ENCODE measurements at regions not wholly inside any gene's neighbourhood (a gene's known extent, or its start where the extent isn't known, plus 50 kb on each side); places are given as distances from the start of the nearest gene placed in this dataset.

DNA sequence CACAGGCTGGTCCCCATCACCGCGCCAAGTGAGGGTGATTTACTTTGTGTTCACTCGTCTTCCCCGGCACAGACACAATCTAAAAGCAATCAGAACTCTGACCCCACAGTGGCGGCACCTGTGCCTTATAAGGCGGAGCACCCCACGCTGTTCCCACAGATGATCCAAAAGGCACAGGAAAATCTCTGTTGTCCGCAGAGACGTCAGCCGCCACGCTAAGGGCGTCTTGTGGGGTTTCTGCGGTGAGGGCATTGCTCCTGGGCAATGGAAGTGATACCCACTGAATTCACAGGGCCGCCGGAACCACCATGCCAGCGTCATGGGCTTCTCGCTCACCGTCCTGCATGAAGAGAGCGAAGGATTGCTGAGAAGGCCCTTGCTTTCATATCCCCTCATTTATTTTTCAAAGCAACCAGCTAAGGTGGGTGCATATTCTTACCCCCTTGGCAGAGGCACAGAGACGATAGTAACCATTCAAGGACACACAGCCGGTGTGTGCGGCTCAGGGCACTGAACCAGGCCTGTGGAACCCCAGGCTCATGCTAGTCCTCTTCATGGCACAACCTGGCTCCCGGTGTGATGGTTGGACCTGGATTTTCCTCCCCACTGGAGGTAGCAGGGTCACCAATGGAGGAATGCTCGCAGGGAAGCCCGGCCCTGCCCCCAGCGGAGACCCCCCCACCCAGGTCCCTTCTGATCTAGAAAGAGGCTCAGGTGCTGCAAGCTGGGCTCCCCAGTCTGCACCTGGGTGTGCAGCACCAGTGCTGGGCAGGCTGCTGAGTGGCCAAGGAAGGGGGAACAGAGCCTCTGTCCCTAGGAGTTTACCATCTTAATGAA, 279.0 kb downstream of the TCERG1L start:
- Histone ChIP-seq H3K4me3 (no peak overlapping the region), H3K9me3 (no peaks in the 10 kb centered on the region), H3K27me3 (peaks cover 0 to 19% (median 0%) of the 10 kb centered on the region in 4 donors), H3K36me3 (no peaks in the 10 kb centered on the region), H3K27ac (no peak overlapping the region), H3K4me1 (no peaks in the 10 kb centered on the region)
- TF ChIP-seq, protein P1, sequence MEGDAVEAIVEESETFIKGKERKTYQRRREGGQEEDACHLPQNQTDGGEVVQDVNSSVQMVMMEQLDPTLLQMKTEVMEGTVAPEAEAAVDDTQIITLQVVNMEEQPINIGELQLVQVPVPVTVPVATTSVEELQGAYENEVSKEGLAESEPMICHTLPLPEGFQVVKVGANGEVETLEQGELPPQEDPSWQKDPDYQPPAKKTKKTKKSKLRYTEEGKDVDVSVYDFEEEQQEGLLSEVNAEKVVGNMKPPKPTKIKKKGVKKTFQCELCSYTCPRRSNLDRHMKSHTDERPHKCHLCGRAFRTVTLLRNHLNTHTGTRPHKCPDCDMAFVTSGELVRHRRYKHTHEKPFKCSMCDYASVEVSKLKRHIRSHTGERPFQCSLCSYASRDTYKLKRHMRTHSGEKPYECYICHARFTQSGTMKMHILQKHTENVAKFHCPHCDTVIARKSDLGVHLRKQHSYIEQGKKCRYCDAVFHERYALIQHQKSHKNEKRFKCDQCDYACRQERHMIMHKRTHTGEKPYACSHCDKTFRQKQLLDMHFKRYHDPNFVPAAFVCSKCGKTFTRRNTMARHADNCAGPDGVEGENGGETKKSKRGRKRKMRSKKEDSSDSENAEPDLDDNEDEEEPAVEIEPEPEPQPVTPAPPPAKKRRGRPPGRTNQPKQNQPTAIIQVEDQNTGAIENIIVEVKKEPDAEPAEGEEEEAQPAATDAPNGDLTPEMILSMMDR (IDR thresholded peaks at IDR 0.05): no peak
- no peak for TF ChIP-seq POLR2A (IDR thresholded peaks at IDR 0.05)
- WGBS, 2 donors: 78 to 86% methylated on average over 21 to 23 of the region's 26 CpGs
- intact Hi-C loops (cut with DNase I): no loop called here
- no peak for DNase-seq

DNA sequence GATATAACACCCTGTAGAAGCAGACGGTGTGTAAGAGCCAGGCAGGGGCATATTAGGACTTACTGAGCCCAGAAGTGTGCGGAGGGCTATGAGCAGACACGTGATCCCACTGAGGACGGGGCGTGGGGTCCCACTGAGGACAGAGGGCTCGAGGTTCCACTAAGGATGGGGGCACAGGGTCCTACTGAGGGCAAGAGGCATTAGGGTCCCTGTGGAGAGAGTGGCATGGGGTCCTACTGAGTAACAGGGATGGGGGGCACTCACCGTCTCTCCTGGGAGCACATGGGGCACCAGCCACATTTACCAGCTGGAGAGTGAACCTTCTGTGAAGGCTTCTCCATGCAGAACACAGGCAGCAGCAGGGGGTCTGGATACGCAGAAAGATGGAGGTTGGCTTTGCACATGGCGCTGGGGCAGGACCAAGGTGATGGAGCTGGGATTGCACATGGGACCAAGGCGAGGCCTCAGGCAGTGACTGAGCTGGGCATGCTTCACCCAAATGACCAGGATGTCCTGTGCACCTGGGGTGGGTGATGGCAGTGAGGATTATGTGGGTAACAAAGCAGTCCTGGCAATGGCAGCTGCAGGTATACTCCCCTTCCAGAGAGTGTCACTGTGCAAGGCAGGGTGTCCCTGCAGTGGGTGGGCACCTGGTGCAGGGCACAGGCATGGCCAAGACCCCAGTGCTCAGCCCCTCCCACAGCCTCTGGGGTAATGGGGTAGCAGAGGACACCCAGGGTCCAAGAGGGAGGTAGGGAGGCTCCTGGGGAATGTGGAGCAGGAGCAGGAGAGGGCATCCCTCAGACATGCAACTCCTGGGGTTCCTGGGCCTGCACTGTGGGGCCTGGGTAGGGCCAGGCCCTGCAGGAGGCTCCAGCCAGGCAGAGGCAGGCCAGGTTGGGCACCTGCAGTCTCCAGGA, 278.1 kb downstream of the TCERG1L start:
- H3K4me3 ChIP-seq: no peak overlapping the region
- no peak for DNase-seq
- H3K36me3 ChIP-seq: no peaks in the 10 kb centered on the region
- H3K9me3 ChIP-seq: no peaks in the 10 kb centered on the region
- peaks cover 0 to 19% (median 0%) of the 10 kb centered on the region in 4 donors for H3K27me3 ChIP-seq
- TF ChIP-seq, protein P1 (IDR thresholded peaks at IDR 0.05): no peak
- TF ChIP-seq POLR2A (IDR thresholded peaks at IDR 0.05): no peak
- WGBS, 2 donors: 71 to 75% methylated on average over 8 of the region's 10 CpGs
- intact Hi-C loops (cut with DNase I): no loop called here
- no peaks in the 10 kb centered on the region for H3K4me1 ChIP-seq
- no peak overlapping the region for H3K27ac ChIP-seq

DNA sequence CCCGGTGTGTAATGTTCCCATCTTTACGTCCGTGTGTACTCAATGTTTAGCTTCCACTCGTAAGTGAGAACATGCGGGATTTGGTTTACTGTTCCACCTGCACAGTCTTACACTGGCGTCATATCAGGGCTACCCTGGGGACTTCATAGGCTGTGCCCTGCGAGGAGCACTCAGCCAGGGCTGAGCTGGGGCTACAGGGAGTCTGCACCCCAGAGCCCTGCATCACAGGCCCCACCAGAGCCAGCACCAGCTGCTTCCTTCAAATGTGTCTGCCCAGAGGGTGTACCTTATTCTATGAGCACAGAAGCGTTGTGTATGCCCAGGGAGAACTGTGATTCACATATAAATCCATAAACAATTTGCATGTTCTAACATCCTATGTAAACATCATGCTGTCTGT, 277.1 kb downstream of the TCERG1L start:
- Histone ChIP-seq H3K4me3 (no peak overlapping the region), H3K36me3 (no peaks in the 10 kb centered on the region), H3K9me3 (no peaks in the 10 kb centered on the region), H3K4me1 (no peaks in the 10 kb centered on the region), H3K27ac (no peak overlapping the region), H3K27me3 (peaks cover 0 to 19% (median 0%) of the 10 kb centered on the region in 4 donors)
- no peak for TF ChIP-seq POLR2A (IDR thresholded peaks at IDR 0.05)
- TF ChIP-seq, protein P1 (IDR thresholded peaks at IDR 0.05): no peak
- DNase-seq: no peak
- 77 to 82% methylated on average over 7 to 8 of the region's 8 CpGs for WGBS, 2 donors
- intact Hi-C loops (cut with DNase I): no loop called here

DNA sequence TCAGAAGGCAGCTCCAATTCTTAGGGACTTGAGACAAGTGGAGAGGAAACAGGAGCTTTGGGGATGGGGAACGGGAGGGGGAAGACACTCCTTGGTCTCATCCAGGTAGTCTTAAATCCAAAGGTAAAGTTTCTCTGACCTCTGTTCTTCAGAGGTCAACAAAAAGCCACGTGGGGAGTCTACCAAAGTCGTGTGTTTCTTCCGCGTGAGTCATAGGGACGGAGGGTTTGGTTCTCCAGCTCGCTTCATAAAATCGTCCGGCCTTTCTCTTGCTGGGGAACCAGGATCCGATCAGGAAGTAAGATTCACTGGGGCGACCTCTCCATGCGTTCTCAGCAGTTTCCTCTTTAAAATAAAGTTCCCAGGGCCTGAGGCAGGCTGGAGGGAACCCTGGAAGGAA, 275.7 kb downstream of the TCERG1L start:
- Histone ChIP-seq H3K27me3 (peaks cover 0 to 19% (median 0%) of the 10 kb centered on the region in 4 donors), H3K4me1 (no peaks in the 10 kb centered on the region), H3K27ac (no peak overlapping the region), H3K4me3 (no peak overlapping the region), H3K9me3 (no peaks in the 10 kb centered on the region), H3K36me3 (no peaks in the 10 kb centered on the region)
- 23 to 35% methylated on average over 12 of the region's 12 CpGs for WGBS, 2 donors
- no peak for TF ChIP-seq POLR2A (IDR thresholded peaks at IDR 0.05)
- TF ChIP-seq, protein P1 (IDR thresholded peaks at IDR 0.05): no peak
- no peak for DNase-seq
- intact Hi-C loops (cut with DNase I): no loop called here

DNA sequence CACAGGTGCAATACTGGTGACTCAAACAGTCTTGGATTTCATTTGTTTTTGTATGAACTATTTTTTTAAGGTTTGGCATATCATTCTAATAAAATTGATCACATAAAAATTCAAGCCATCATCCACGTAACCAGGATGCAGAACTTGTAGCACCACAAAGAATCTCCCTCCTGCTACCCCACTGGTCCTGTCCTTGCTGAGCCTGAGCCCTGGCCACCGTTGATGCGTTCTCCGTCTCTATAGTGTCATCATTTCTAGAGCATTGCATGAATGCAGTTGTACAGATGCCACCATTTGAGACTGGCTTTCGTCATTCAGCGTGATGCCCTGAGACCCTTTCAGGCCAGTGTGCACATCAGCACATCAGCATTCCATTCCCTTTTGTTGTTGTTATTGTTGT, 273.5 kb downstream of the TCERG1L start:
- intact Hi-C loops (cut with DNase I): no loop called here
- Histone ChIP-seq H3K27me3 (peaks cover 0 to 17% (median 0%) of the 10 kb centered on the region in 4 donors), H3K4me3 (no peak overlapping the region), H3K27ac (no peak overlapping the region), H3K9me3 (no peaks in the 10 kb centered on the region), H3K36me3 (no peaks in the 10 kb centered on the region), H3K4me1 (no peaks in the 10 kb centered on the region)
- no peak for TF ChIP-seq POLR2A (IDR thresholded peaks at IDR 0.05)
- TF ChIP-seq, protein P1 (IDR thresholded peaks at IDR 0.05): no peak
- 90 to 93% methylated on average over 6 of the region's 6 CpGs for WGBS, 2 donors
- DNase-seq: no peak
